Prostate gland (tissue), 2 donors: ENCODE measurements at regions not wholly inside any gene's neighbourhood (a gene's known extent, or its start where the extent isn't known, plus 50 kb on each side); places are given as distances from the start of the nearest gene placed in this dataset.

ENCODE experiments used
- DNase-seq: peaks from one replicate; pipeline ENCODE4 v3.0.0-alpha.2; 2019; ENCODE audit warnings: low spot score
- H3K27ac ChIP-seq, 2 donors: fragments of 200-600 bp; sonication (generic); 2 replicates each; pipeline ENCODE4 v1.5.1; 2017 to 2019
- H3K27me3 ChIP-seq: fragments of 200-600 bp; sonication (generic); replicated peaks from 2 replicates; pipeline ENCODE4 v1.5.1; 2019; ENCODE audit not compliant: insufficient read depth
- H3K36me3 ChIP-seq, 2 donors: fragments of 200-600 bp; sonication (generic); 1 replicate in 1 of 2; 2 replicates in 1 of 2; pipeline versions ENCODE4 v1.5.1 to v1.8.1; 2017 to 2019
- H3K4me1 ChIP-seq: fragments of 200-600 bp; sonication (generic); replicated peaks from 2 replicates; pipeline ENCODE4 v1.5.1; 2019
- H3K4me3 ChIP-seq, 2 donors: fragments of 200-600 bp; sonication (generic); 2 replicates each; pipeline ENCODE4 v1.5.1; 2017 to 2019
- H3K9me3 ChIP-seq: fragments of 200-600 bp; sonication (generic); 2 replicates; pipeline ENCODE4 v1.5.1; 2017
- POLR2A ChIP-seq: fragments of 450-650 bp; IDR thresholded peaks from one replicate; pipeline ENCODE4 v1.6.1; 2016; ENCODE audit warnings: antibody characterized with exemption, mild to moderate bottlenecking
- POLR2AphosphoS5 ChIP-seq: sonication (generic); formaldehyde crosslinking; IDR thresholded peaks from one replicate; pipeline ENCODE4 v1.6.1; 2017; ENCODE audit warnings: antibody characterized with exemption
- WGBS: methylation state at CpG from one replicate; pipeline ENCODE4 v1.1.5; 2018; 5-methylcytosine and 5-hydroxymethylcytosine counted together
- intact Hi-C: fragments of 100-400 bp; cut with DNase I; formaldehyde crosslinking; loops from one replicate; pipeline ENCODE4 v1.14.2; 2022
- TF ChIP-seq, protein P1 (sequence below), 4 experiments: fragments of 200-600 bp in 2 of 4; fragments of 450-650 bp in 2 of 4; sonication (generic) in 2 of 4; IDR thresholded peaks; 1 replicate in 3 of 4; 2 replicates in 1 of 4; pipeline ENCODE4 v1.5.1; 2016 to 2019; ENCODE audit warnings: antibody characterized with exemption in 4 of 4, mild to moderate bottlenecking in 2 of 4, moderate library complexity in 2 of 4

DNA sequence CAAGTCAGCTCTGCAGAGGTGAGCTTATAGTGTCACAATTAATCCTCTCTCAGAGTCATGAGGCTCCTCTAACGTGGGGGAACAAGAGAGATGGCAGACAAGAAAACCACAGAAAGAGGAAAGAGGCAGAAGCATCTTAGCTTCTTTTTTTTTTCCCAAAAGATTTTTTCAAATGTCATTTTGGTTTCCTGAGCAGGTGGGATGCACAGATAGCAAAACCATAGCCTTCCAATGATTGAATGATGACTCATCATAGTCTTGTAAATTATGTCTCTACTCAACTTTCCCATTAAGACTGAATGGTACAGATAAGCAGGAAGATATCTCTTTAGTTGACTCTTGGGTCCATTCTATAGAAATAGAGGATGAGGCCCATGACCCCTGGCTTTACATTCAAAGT, 162.8 kb upstream of the ZFHX3 start:
- Histone ChIP-seq H3K4me3 (no peak overlapping the region), H3K27me3 (no peaks in the 10 kb centered on the region), H3K36me3 (no peaks in the 10 kb centered on the region), H3K4me1 (no peaks in the 10 kb centered on the region), H3K27ac (no peak overlapping the region), H3K9me3 (no peaks in the 10 kb centered on the region)
- DNase-seq: no peak
- intact Hi-C loops: no loop called here
- TF ChIP-seq, protein P1, sequence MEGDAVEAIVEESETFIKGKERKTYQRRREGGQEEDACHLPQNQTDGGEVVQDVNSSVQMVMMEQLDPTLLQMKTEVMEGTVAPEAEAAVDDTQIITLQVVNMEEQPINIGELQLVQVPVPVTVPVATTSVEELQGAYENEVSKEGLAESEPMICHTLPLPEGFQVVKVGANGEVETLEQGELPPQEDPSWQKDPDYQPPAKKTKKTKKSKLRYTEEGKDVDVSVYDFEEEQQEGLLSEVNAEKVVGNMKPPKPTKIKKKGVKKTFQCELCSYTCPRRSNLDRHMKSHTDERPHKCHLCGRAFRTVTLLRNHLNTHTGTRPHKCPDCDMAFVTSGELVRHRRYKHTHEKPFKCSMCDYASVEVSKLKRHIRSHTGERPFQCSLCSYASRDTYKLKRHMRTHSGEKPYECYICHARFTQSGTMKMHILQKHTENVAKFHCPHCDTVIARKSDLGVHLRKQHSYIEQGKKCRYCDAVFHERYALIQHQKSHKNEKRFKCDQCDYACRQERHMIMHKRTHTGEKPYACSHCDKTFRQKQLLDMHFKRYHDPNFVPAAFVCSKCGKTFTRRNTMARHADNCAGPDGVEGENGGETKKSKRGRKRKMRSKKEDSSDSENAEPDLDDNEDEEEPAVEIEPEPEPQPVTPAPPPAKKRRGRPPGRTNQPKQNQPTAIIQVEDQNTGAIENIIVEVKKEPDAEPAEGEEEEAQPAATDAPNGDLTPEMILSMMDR (IDR thresholded peaks at IDR 0.05): no peak
- no peak for TF ChIP-seq POLR2AphosphoS5
- TF ChIP-seq POLR2A: no peak
- WGBS: 82% methylated on average over 1 of the region's 1 CpG

DNA sequence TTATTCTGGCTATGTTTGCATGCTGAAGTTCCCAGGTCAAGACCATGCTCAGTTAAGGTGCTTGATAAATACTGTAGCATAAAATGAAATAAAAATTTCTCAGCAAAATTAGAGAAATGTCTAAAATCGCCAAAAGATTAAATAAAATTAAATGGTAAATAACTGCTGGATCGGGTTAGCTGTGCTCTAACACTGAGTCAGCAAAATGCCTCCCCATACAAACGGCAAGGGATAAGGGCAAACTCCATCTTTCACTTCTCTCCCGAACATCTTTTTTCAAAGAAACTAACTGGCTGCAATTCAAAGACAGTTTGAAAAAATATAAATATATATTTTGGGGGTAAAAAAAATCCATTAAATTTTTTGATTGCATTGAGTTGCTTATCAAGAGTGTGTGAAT, 162.2 kb upstream of the ZFHX3 start:
- intact Hi-C loops: no loop called here
- Histone ChIP-seq H3K27ac (no peak overlapping the region), H3K4me1 (no peaks in the 10 kb centered on the region), H3K27me3 (no peaks in the 10 kb centered on the region), H3K9me3 (no peaks in the 10 kb centered on the region), H3K36me3 (no peaks in the 10 kb centered on the region), H3K4me3 (no peak overlapping the region)
- WGBS: 87% methylated on average over 4 of the region's 4 CpGs
- no peak for DNase-seq
- TF ChIP-seq POLR2AphosphoS5: no peak
- TF ChIP-seq, protein P1 (IDR thresholded peaks at IDR 0.05): no peak
- TF ChIP-seq POLR2A: no peak

DNA sequence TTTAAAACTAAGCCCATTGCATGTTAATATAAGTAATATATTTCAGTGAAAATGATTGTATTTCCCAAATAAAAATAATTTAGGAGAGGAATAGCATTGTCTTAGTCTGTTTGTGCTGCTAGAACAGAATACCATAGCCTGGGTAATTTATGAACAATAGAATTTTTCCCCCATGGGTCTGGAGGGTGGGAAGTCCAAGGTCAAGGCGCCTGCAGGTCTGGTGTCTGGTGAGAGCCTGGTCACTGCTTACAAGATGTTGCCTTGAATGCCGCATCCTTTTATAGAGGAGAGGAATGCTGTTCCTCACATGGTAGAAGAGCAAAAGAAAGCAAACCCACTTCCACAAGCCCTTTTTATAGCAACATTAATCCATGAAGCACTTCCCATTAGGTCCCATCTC, 161.3 kb upstream of the ZFHX3 start:
- H3K9me3 ChIP-seq: no peaks in the 10 kb centered on the region
- WGBS: 98% methylated on average over 2 of the region's 2 CpGs
- no peaks in the 10 kb centered on the region for H3K36me3 ChIP-seq
- H3K4me3 ChIP-seq: no peak overlapping the region
- no peak for DNase-seq
- H3K4me1 ChIP-seq: no peaks in the 10 kb centered on the region
- no peak for TF ChIP-seq POLR2AphosphoS5
- no peak for TF ChIP-seq POLR2A
- TF ChIP-seq, protein P1 (IDR thresholded peaks at IDR 0.05): no peak
- no peaks in the 10 kb centered on the region for H3K27me3 ChIP-seq
- H3K27ac ChIP-seq: no peak overlapping the region
- intact Hi-C loops: no loop called here

DNA sequence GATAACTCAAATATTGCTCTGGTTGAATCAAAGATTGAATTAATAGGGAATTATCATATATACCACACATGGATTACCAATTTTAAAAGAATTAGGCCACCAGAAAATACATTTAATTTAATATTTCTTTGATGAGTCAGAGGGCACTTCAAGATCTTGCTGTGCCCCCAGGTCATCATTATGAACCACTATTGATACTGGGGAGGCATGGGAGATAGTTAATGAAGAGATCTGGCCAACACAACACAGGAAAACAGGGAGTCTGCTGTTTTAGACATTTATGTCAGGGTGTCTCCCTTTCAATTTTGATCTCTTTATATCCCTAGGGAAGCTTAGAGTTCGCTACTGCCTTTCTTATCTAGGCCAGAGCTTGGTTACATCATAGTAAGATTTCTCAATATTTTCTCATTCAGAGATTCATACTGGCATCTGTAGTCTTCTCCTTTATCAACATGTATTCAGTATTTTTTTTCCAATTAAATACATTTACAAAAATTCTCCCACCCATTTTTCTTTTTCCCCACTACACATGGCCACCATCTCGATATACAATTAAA, 158.3 kb upstream of the ZFHX3 start:
- no peak overlapping the region for H3K4me3 ChIP-seq
- no peaks in the 10 kb centered on the region for H3K4me1 ChIP-seq
- intact Hi-C loops: no loop called here
- no peak for TF ChIP-seq POLR2A
- TF ChIP-seq POLR2AphosphoS5: no peak
- TF ChIP-seq, protein P1 (IDR thresholded peaks at IDR 0.05): no peak
- no peaks in the 10 kb centered on the region for H3K9me3 ChIP-seq
- WGBS: 94% methylated on average over 2 of the region's 2 CpGs
- no peak for DNase-seq
- H3K27me3 ChIP-seq: no peaks in the 10 kb centered on the region
- no peak overlapping the region for H3K27ac ChIP-seq
- no peaks in the 10 kb centered on the region for H3K36me3 ChIP-seq

DNA sequence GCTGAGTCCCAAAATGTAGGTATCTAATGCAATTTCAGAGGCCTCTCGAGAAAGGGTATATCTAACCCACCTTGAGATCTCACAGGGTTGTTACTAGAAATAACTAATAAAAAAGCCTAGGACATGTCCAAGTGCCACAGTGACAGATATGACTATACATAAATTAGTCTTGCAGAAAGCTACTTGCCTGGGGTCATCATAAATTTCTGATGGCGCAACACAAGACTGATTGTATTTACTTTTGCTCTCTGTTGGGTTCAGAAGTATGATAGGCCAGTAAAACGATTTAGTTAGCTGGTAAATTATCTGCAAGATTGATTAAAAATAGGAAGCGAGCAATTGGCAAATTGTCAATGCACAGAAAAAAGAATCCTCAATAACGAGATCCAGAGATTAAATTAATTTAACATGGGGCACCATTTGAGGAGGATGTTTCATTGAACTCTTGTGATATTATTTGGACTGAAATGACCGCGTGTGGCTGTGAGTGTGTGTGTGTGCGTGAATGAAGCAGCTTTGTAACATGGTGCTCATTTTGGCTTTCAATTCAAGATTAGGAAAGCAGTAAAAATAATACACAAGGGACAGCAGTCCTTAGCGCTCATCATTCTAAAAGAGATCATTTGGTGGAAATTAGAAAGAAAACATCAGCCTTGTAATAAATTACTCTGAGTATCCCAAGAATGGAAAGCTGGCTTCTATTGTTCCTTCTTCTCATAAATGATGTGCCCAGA, 157.4 kb upstream of the ZFHX3 start:
- DNase-seq: no peak

More for the DNA sequence above, 157.4 kb upstream of the ZFHX3 start:
- TF ChIP-seq POLR2AphosphoS5: no peak
- no peak for TF ChIP-seq POLR2A
- TF ChIP-seq, protein P1 (IDR thresholded peaks at IDR 0.05): no peak
- Histone ChIP-seq H3K4me1 (no peaks in the 10 kb centered on the region), H3K36me3 (no peaks in the 10 kb centered on the region), H3K9me3 (no peaks in the 10 kb centered on the region), H3K27ac (no peak overlapping the region), H3K4me3 (no peak overlapping the region), H3K27me3 (no peaks in the 10 kb centered on the region)
- intact Hi-C loops: no loop called here
- 81% methylated on average over 9 of the region's 9 CpGs for WGBS
